OCI-LY1 (cell line): ENCODE measurements at regions not wholly inside any gene's neighbourhood (a gene's known extent, or its start where the extent isn't known, plus 50 kb on each side); places are given as distances from the start of the nearest gene placed in this dataset.
"Not testable (repeated sequence)": the region's sequence is repeated elsewhere in the genome, so short reads cannot be mapped to it uniquely, and the experiment has no call there.

Source experiments
- EZH2 ChIP-seq: fragments of 200-600 bp; sonication (generic), shearing (Covaris generic); IDR thresholded peaks from 2 replicates; pipeline ENCODE4 v1.8.0; 2017; ENCODE audit warnings: borderline replicate concordance, mixed run types, mild to moderate bottlenecking, antibody characterized with exemption, low read length, moderate library complexity, mixed read lengths
- TF ChIP-seq, protein P1 (sequence below): fragments of 200-600 bp; sonication (generic), shearing (Covaris generic); IDR thresholded peaks from 2 replicates; pipeline ENCODE4 v1.5.1; 2017; ENCODE audit warnings: mild to moderate bottlenecking, antibody characterized with exemption, low read length, moderate library complexity, mixed read lengths

DNA sequence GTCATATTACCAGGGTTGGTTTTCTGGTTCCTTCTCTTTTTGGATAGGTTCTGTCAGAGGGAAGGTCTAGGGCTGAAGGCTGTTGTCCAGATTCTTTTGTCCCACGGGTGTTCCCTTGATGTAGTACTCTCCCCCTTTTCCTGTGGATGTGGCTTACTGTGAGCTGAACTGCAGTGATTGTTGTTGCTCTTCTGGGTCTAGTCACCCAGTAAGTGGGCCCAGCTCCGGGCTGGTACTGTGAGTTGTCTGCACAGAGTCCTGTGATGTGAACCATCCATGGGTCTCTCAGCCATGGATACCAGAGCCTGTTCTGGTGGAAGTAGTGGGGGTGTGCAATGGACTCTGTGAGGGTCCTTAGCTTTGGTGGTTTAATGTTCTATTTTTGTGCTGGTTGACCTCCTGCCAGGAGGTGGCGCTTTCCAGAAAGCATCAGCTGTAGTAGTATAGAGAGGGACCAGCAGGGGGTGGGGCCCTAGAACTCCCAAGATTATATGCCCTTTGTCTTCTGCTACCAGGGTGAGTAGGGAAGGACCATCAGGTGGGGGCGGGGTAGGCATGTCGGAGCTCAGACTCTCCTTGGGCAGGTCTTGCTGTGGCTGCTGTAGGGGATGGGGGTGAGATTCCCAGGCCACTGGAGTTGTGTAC, 99.4 kb upstream of the CHST15 start:
- TF ChIP-seq, protein P1, sequence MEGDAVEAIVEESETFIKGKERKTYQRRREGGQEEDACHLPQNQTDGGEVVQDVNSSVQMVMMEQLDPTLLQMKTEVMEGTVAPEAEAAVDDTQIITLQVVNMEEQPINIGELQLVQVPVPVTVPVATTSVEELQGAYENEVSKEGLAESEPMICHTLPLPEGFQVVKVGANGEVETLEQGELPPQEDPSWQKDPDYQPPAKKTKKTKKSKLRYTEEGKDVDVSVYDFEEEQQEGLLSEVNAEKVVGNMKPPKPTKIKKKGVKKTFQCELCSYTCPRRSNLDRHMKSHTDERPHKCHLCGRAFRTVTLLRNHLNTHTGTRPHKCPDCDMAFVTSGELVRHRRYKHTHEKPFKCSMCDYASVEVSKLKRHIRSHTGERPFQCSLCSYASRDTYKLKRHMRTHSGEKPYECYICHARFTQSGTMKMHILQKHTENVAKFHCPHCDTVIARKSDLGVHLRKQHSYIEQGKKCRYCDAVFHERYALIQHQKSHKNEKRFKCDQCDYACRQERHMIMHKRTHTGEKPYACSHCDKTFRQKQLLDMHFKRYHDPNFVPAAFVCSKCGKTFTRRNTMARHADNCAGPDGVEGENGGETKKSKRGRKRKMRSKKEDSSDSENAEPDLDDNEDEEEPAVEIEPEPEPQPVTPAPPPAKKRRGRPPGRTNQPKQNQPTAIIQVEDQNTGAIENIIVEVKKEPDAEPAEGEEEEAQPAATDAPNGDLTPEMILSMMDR = peak; percentile 39
- not testable (repeated sequence) for TF ChIP-seq EZH2
